ENCODE measurements at regions not wholly inside any gene's neighbourhood (a gene's known extent, or its start where the extent isn't known, plus 50 kb on each side); places are given as distances from the start of the nearest gene placed in this dataset.

GRCh38 chr7:41540601-41541000 is 162.3 kb downstream of the INHBA start:
- TF ChIP-seq CTCF (IDR thresholded peaks at IDR 0.05): no peak
- no peak for TF ChIP-seq POLR2A (IDR thresholded peaks at IDR 0.05)
- no peak for TF ChIP-seq POLR2AphosphoS5 (IDR thresholded peaks at IDR 0.05)

All from breast epithelium (tissue), 3 donors.